OCI-LY1 (cell line): ENCODE measurements at regions not wholly inside any gene's neighbourhood (a gene's known extent, or its start where the extent isn't known, plus 50 kb on each side); places are given as distances from the start of the nearest gene placed in this dataset.

Experiments
- EZH2 ChIP-seq: fragments of 200-600 bp; sonication (generic), shearing (Covaris generic); IDR thresholded peaks from 2 replicates; pipeline ENCODE4 v1.8.0; 2017; ENCODE audit warnings: borderline replicate concordance, mixed run types, mild to moderate bottlenecking, antibody characterized with exemption, low read length, moderate library complexity, mixed read lengths
- TF ChIP-seq, protein P1 (sequence below): fragments of 200-600 bp; sonication (generic), shearing (Covaris generic); IDR thresholded peaks from 2 replicates; pipeline ENCODE4 v1.5.1; 2017; ENCODE audit warnings: mild to moderate bottlenecking, antibody characterized with exemption, low read length, moderate library complexity, mixed read lengths

- TF ChIP-seq, protein P1, sequence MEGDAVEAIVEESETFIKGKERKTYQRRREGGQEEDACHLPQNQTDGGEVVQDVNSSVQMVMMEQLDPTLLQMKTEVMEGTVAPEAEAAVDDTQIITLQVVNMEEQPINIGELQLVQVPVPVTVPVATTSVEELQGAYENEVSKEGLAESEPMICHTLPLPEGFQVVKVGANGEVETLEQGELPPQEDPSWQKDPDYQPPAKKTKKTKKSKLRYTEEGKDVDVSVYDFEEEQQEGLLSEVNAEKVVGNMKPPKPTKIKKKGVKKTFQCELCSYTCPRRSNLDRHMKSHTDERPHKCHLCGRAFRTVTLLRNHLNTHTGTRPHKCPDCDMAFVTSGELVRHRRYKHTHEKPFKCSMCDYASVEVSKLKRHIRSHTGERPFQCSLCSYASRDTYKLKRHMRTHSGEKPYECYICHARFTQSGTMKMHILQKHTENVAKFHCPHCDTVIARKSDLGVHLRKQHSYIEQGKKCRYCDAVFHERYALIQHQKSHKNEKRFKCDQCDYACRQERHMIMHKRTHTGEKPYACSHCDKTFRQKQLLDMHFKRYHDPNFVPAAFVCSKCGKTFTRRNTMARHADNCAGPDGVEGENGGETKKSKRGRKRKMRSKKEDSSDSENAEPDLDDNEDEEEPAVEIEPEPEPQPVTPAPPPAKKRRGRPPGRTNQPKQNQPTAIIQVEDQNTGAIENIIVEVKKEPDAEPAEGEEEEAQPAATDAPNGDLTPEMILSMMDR = no peak
- no peak for TF ChIP-seq EZH2
Measured at GRCh38 chr1:37098237-37098636, 63.9 kb upstream of the GRIK3 start.
